Liver (tissue), 7 donors: ENCODE measurements at regions not wholly inside any gene's neighbourhood (a gene's known extent, or its start where the extent isn't known, plus 50 kb on each side); places are given as distances from the start of the nearest gene placed in this dataset.

Experiments
- DNase-seq: peaks from one replicate; pipeline ENCODE4 v3.0.0-alpha.2; 2017; ENCODE audit warnings: low spot score
- H3K27ac ChIP-seq, 2 donors: one replicate each; pipeline ENCODE4 v1.7.0; 2013; ENCODE audit warnings: inconsistent platforms in 2 of 2, low read length in 2 of 2, control low read depth in 1 of 2, low read depth in 1 of 2, mild to moderate bottlenecking in 1 of 2
- H3K27me3 ChIP-seq, 4 donors: one replicate each; pipeline versions ENCODE4 v1.6.1 to v1.7.0; 2013; ENCODE audit warnings: low read length in 3 of 4, inconsistent platforms in 1 of 4, mild to moderate bottlenecking in 1 of 4, moderate library complexity in 1 of 4; ENCODE audit not compliant: control insufficient read depth in 4 of 4, insufficient read depth in 4 of 4
- H3K36me3 ChIP-seq, 4 donors: one replicate each; pipeline versions ENCODE4 v1.6.1 to v1.7.0; 2013; ENCODE audit warnings: low read length in 3 of 4, mild to moderate bottlenecking in 3 of 4, low read depth in 1 of 4, moderate library complexity in 1 of 4; ENCODE audit not compliant: control insufficient read depth in 4 of 4, insufficient read depth in 3 of 4
- H3K4me1 ChIP-seq, 4 donors: one replicate each; pipeline versions ENCODE4 v1.6.1 to v1.7.0; 2013; ENCODE audit warnings: low read length in 3 of 4, mild to moderate bottlenecking in 3 of 4, moderate library complexity in 1 of 4; ENCODE audit not compliant: control insufficient read depth in 4 of 4, insufficient read depth in 4 of 4
- H3K4me3 ChIP-seq, 3 donors: one replicate each; pipeline versions ENCODE4 v1.6.1 to v1.7.0; 2013; ENCODE audit warnings: low read length in 3 of 3, control low read depth in 1 of 3, low read depth in 1 of 3, mild to moderate bottlenecking in 1 of 3
- H3K9ac ChIP-seq, 2 donors: one replicate each; pipeline ENCODE4 v1.7.0; 2013; ENCODE audit warnings: low read length in 2 of 2, mild to moderate bottlenecking in 2 of 2, moderate library complexity in 2 of 2, control low read depth in 1 of 2, low read depth in 1 of 2
- H3K9me3 ChIP-seq, 4 donors: one replicate each; pipeline versions ENCODE4 v1.6.1 to v1.7.0; 2013; ENCODE audit warnings: low read length in 3 of 4; ENCODE audit not compliant: control insufficient read depth in 4 of 4
- EGR1 ChIP-seq, 2 donors: IDR thresholded peaks; 2 replicates each; pipeline ENCODE4 v1.6.1; 2016 to 2018; ENCODE audit warnings: antibody characterized with exemption in 2 of 2, low read depth in 2 of 2
- FOXA1 ChIP-seq: IDR thresholded peaks from 2 replicates; pipeline ENCODE4 v1.6.1; 2016; ENCODE audit warnings: antibody characterized with exemption
- FOXA2 ChIP-seq: IDR thresholded peaks from 2 replicates; pipeline ENCODE4 v1.6.1; 2016; ENCODE audit warnings: antibody characterized with exemption
- GABPA ChIP-seq, 2 donors: IDR thresholded peaks in 1 of 2; conservative IDR thresholded peaks in 1 of 2; 2 replicates each; pipeline ENCODE4 v1.6.1; 2016; ENCODE audit warnings: antibody characterized with exemption in 2 of 2, mild to moderate bottlenecking in 1 of 2, moderate library complexity in 1 of 2
- HNF4A ChIP-seq, 2 donors: conservative IDR thresholded peaks; 2 replicates each; pipeline ENCODE4 v1.6.1; 2016; ENCODE audit warnings: antibody characterized with exemption in 2 of 2, mild to moderate bottlenecking in 2 of 2
- HNF4G ChIP-seq: IDR thresholded peaks from 2 replicates; pipeline ENCODE4 v1.6.1; 2016; ENCODE audit warnings: antibody characterized with exemption
- JUND ChIP-seq, 2 donors: IDR thresholded peaks; 2 replicates each; pipeline ENCODE4 v1.6.1; 2016; ENCODE audit warnings: antibody characterized with exemption in 2 of 2
- NR2F2 ChIP-seq: IDR thresholded peaks from 2 replicates; pipeline ENCODE4 v1.6.1; 2016; ENCODE audit warnings: antibody characterized with exemption
- RAD21 ChIP-seq, 2 donors: IDR thresholded peaks; 2 replicates each; pipeline ENCODE4 v1.6.1; 2016; ENCODE audit warnings: antibody characterized with exemption in 2 of 2, mild to moderate bottlenecking in 2 of 2
- REST ChIP-seq: IDR thresholded peaks from 2 replicates; pipeline ENCODE4 v1.6.1; 2016; ENCODE audit warnings: antibody characterized with exemption, mild to moderate bottlenecking
- RXRA ChIP-seq, 2 donors: IDR thresholded peaks; 2 replicates each; pipeline ENCODE4 v1.6.1; 2017 to 2018; ENCODE audit warnings: antibody characterized with exemption in 2 of 2, mild to moderate bottlenecking in 1 of 2
- TAF1 ChIP-seq: conservative IDR thresholded peaks from 2 replicates; pipeline ENCODE4 v1.6.1; 2016; ENCODE audit warnings: antibody characterized with exemption, mild to moderate bottlenecking
- WGBS: extraction: QIAGEN DNeasy Blood & Tissue Kit; methylation state at CpG from one replicate; pipeline ENCODE4 v1.1.7; 2013; 5-methylcytosine and 5-hydroxymethylcytosine counted together
- TF ChIP-seq, protein P1 (sequence below): IDR thresholded peaks from 2 replicates; pipeline ENCODE4 v1.6.1; 2016; ENCODE audit warnings: antibody characterized with exemption
- TF ChIP-seq, protein P2 (sequence below): IDR thresholded peaks from 2 replicates; pipeline ENCODE4 v1.6.1; 2016; ENCODE audit warnings: antibody characterized with exemption
- donor health status: healthy.
- donor health status: healthy.
- donor health status: healthy.
- donor health status: healthy.

DNA sequence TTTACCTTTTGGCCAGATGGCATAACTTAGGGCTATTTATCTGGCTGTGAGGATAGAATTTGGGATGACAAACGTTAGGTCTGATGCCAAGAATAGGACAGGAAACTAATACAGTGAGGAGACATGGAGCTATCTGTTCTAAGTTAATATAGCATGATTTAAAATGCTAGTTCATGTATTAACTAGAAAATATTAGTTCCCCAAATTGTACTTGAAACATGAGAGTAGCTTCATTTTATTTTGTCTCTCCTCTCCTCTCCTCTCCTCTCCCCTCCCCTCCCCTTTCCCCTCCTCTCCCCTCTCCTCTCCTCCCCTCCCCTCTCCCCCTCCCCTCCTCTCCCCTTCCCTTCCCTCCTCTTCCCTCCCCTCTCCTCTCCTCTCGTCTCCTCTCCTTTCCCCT lies 101.1 kb upstream of the MYO16 start:
- no peaks in the 10 kb centered on the region for H3K4me1 ChIP-seq
- H3K27ac ChIP-seq = no peak overlapping the region
- 19% methylated on average over 2 of the region's 2 CpGs for WGBS
- H3K9me3 ChIP-seq = peaks cover 0 to 2% (median 0%) of the 10 kb centered on the region in 4 donors
- H3K4me3 ChIP-seq = no peak overlapping the region
- H3K9ac ChIP-seq = no peak overlapping the region
- no peak for TF ChIP-seq NR2F2
- no peak for TF ChIP-seq REST
- no peaks in the 10 kb centered on the region for H3K36me3 ChIP-seq
- no peaks in the 10 kb centered on the region for H3K27me3 ChIP-seq
- DNase-seq = no peak

- no peaks in the 10 kb centered on the region for H3K4me1 ChIP-seq
- WGBS = 58% methylated on average over 2 of the region's 2 CpGs
- no peaks in the 10 kb centered on the region for H3K27me3 ChIP-seq
- TF ChIP-seq RXRA (IDR thresholded peaks at IDR 0.05) = no peak
- H3K27ac ChIP-seq = no peak overlapping the region
- no peaks in the 10 kb centered on the region for H3K36me3 ChIP-seq
- H3K4me3 ChIP-seq = no peak overlapping the region
- H3K9me3 ChIP-seq = peaks cover 0 to 6% (median 0%) of the 10 kb centered on the region in 4 donors
- no peak for DNase-seq
- H3K9ac ChIP-seq = no peak overlapping the region
Observed at GRCh38 chr13:108533842-108534241, 95.6 kb upstream of the MYO16 start.

DNA sequence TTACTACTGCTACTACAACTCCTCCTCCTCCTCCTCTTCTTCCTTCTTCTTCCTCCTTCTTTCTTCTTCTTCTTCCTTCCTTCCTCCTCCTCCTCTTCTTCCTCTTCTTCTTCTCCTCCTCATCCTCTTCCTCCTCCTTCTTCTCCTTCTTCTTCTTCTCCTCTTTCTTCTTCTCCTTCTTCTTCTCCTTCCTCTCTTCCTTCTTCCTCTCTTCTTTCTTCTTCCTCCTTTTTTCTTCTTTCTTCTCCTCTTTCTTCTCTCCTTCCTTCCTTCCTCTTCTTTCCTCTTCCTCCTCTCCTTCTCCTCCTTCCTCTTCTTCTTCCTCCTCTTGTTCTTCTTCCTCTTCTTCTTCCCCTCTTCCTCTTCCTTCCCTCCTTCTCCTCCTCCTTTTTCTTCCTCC lies 94.7 kb upstream of the MYO16 start:
- Histone ChIP-seq H3K27ac (no peak overlapping the region), H3K9ac (no peak overlapping the region), H3K9me3 (peaks cover 0 to 6% (median 0%) of the 10 kb centered on the region in 4 donors), H3K36me3 (no peaks in the 10 kb centered on the region), H3K4me1 (no peaks in the 10 kb centered on the region), H3K4me3 (no peak overlapping the region), H3K27me3 (no peaks in the 10 kb centered on the region)
- TF ChIP-seq FOXA1 = no peak
- TF ChIP-seq TAF1 = no peak
- TF ChIP-seq HNF4G = no peak
- DNase-seq = no peak

DNA sequence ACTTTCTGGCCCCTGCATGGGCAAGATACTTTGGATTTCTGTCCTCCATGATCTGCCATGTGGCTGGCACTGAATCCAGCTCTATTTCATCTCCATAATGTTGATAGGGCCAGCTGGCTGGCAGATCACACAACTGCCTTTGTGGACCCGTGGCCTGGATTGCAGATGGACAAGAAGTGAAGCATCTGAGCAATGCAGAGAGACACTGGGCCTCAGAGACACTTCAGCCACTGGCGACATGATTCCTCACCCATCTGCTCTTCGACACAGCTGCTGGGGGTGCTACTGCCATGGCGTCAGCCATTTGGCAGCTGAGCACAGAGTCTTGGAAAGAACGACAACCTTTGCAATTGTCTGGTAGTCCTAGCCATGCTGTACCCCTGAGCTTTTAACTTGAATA lies 79.5 kb upstream of the MYO16 start:
- Histone ChIP-seq H3K9me3 (no peaks in the 10 kb centered on the region), H3K36me3 (no peaks in the 10 kb centered on the region), H3K4me1 (no peaks in the 10 kb centered on the region), H3K9ac (no peak overlapping the region), H3K27me3 (no peaks in the 10 kb centered on the region), H3K4me3 (no peak overlapping the region), H3K27ac (no peak overlapping the region)
- no peak for DNase-seq
- 77% methylated on average over 5 of the region's 5 CpGs for WGBS
- TF ChIP-seq REST (no peak), TAF1 (no peak), RXRA (IDR thresholded peaks at IDR 0.05) (no peak), HNF4G (no peak), HNF4A (conservative IDR thresholded peaks at IDR 0.05) (no peak), NR2F2 (no peak), FOXA2 (no peak), RAD21 (IDR thresholded peaks at IDR 0.05) (no peak), JUND (IDR thresholded peaks at IDR 0.05) (no peak), EGR1 (IDR thresholded peaks at IDR 0.05; ENCODE audit: low read depth in 2 of 2) (no peak), GABPA (IDR thresholded peaks at IDR 0.05 in 1 of 2, conservative IDR thresholded peaks at IDR 0.05 in 1 of 2) (no peak)
- TF ChIP-seq, protein P1, sequence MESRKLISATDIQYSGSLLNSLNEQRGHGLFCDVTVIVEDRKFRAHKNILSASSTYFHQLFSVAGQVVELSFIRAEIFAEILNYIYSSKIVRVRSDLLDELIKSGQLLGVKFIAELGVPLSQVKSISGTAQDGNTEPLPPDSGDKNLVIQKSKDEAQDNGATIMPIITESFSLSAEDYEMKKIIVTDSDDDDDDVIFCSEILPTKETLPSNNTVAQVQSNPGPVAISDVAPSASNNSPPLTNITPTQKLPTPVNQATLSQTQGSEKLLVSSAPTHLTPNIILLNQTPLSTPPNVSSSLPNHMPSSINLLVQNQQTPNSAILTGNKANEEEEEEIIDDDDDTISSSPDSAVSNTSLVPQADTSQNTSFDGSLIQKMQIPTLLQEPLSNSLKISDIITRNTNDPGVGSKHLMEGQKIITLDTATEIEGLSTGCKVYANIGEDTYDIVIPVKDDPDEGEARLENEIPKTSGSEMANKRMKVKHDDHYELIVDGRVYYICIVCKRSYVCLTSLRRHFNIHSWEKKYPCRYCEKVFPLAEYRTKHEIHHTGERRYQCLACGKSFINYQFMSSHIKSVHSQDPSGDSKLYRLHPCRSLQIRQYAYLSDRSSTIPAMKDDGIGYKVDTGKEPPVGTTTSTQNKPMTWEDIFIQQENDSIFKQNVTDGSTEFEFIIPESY = no peak
- TF ChIP-seq, protein P2, sequence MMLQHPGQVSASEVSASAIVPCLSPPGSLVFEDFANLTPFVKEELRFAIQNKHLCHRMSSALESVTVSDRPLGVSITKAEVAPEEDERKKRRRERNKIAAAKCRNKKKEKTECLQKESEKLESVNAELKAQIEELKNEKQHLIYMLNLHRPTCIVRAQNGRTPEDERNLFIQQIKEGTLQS = no peak
